ENCODE measurements at regions not wholly inside any gene's neighbourhood (a gene's known extent, or its start where the extent isn't known, plus 50 kb on each side); places are given as distances from the start of the nearest gene placed in this dataset.
"Not testable (repeated sequence)": the region's sequence is repeated elsewhere in the genome, so short reads cannot be mapped to it uniquely, and the experiment has no call there.

DNA sequence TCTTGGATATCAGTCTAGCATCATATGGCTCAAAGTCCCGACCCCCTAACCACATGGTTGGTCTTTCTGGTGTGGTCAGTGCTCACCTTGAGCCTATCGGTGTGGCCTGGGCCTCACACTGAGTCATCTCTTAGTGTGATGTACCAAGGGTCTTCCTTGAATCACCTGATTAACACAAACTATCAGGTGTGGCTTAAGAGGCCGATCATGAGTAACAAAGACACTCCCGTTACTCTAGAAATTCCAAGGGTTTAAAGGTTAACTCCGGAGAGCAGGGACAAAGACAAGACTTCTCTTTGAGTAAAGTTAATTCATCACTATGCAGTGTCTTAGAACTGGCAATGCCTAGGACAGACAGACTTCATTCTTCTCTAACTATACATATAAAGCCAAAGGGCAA is 52.3 kb upstream of the ARMC3 start:
- no peak for DNase-seq

DNA sequence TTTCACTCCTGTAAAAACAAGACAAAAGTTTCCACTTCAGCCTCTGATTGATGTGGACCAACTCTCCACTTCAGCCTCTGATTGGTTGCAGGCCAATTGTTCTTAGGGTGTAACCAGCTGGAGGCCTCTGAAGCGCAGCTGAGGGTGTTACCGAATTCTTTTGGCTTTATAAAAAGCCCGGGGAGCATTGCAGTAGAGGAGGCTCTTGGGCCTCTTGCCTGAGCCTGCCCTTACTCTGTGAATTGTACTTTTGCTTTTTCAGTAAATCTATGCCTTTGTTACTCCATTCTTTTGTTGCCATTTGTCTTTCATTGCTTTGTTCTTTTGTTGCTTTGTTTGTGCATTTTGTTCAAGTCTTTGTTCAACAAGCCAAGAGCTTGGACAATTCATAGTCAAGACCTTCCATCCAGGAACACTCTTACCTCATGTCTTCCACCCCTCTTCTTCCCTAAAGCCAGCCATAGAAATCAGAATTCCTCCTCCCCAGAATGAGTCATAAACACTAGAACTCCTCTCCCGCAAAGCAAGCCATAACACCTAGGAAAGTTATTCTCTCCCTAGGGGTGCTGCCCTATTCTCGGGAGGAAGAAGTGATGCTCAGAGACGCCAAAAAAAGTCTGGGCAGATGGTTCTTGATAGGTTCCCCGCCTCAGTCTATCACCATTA is 53.5 kb upstream of the ARMC3 start:
- no peak for DNase-seq

DNA sequence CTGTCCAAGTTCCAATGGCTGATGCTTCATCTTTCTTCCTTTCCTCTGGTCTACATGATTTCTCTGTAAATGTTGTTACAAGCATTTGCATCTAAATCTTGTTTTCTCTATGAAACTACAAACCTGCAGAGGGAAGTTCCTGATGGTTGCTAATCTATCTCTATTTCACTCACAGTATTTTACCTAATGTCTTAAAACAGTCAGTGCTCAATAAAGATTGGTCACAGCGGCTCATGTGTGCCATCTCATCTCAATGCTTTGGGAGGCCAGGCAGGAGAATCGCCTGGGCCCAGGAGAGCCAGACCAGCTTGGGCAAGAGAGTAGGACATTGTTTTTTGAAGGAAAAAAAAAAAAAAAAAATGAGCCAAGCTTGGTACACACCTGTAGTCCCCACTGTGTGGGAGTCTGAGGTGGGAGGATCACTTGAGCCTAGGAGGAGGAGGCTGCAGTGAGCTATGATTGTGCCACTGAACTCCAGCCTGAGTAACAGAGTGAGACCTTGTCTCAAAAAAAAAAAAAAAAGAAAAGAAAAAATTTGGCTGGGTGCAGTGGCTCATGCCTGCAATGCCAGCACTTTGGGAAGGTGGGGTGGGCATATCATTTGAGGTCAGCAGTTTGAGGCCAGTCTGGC is 71.3 kb upstream of the ARMC3 start:
- DNase-seq = no peak

DNA sequence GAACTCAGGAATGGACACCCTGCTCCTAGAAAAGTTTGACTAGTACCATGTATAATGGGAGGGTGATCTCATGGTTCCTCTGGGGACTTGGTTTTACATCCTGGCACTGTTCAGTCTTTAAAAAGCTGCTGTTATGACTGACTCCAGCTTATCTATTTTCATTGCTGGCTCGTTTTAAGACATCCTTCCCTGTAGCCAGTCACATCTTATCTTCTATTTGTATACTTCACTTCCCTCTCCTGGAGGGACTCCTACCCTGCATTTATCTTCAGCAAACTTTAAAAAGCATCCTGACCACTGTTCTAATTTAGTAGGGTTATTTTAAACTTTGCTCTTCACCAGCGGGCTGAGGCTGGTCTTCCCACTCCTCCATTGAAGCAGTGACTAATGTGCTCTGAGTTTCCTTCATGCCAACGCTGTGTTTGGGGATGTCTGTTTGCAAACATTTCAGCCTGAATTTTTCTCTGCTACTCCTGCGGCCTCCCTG is 72.9 kb upstream of the ARMC3 start:
- no peak for DNase-seq

- DNase-seq = no peak
These were observed 73.9 kb upstream of the ARMC3 start for GRCh38 chr10:22853906-22854447.

- no peak for DNase-seq
These were observed 75.0 kb upstream of the ARMC3 start for GRCh38 chr10:22852712-22853353.

- no peak for DNase-seq
These were observed 76.0 kb upstream of the ARMC3 start for GRCh38 chr10:22851865-22852239.

- DNase-seq = no peak
These were observed 77.3 kb upstream of the ARMC3 start for GRCh38 chr10:22850541-22850940.

GRCh38 chr10:22849077-22849805 is 78.6 kb upstream of the ARMC3 start:
- peak; percentile 51 for DNase-seq

- no peak for DNase-seq
These were observed 79.3 kb upstream of the ARMC3 start for GRCh38 chr10:22848509-22848908.

DNA sequence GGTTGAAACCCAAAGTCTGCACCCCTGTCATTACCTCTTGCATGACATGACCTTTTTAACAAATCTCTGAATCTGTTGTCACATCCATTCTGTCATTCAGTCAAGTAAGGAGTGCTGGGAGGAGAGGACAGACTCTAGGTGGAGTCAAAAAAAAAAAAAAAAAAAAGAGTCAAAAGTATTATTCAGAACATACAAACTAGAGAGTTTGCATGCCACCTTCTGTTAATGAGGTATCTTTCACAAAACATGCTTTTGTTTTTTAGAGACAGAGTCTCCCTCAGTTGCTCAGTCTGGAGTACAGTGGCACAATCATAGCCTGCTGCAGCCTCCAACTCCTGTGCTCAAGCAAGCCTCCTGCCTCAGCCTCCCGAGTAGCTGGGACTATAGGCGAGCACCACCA is 81.6 kb upstream of the ARMC3 start:
- DNase-seq = no peak

- no peak for DNase-seq
These were observed 88.2 kb upstream of the ARMC3 start for GRCh38 chr10:22839639-22840038.

DNA sequence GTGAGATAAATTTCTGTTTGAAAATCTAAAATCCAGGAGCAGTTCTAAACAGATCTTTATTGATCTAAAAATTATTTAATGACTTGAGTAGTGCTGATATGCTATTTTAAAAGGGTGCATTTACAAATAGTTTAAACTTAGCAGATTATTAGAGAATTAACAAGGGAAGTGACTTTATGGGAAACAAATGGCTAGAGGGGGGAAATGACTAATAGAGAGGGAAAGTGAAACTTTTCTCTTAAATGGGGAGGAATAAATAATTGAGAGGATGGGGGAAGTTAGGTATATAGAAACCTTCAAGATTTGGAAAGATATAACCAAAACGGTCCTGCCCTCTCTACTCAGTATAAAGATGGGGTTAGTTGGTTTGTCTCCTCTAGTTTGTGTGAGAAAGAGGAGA is 90.1 kb upstream of the ARMC3 start:
- DNase-seq = no peak

GRCh38 chr10:22837351-22837750 is 90.5 kb upstream of the ARMC3 start:
- DNase-seq = no peak

GRCh38 chr10:22834471-22834870 is 93.4 kb upstream of the ARMC3 start:
- no peak for DNase-seq

- no peak for DNase-seq
These were observed 94.1 kb upstream of the ARMC3 start for GRCh38 chr10:22833781-22834180.

- no peak for DNase-seq
These were observed 94.5 kb upstream of the ARMC3 start for GRCh38 chr10:22833353-22833752.

DNA sequence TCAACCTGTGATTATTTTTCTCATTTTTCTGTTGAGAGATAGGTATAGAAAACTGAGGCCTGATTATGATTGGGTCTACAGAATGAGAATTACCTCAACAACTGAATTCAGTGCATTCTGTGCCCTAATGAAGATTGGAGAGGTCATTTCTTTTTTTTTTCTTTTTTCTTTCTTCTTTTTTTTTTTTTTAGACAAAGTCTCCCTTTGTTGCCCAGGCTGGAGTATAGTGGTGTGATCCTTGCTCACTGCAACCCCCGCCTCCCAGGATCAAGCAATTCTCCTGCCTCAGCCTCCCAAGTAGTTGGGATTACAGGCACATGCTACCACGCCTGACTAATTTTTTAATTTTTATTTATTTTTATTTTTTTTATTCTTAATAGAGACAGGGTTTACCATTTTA is 95.0 kb upstream of the ARMC3 start:
- DNase-seq = no peak

DNA sequence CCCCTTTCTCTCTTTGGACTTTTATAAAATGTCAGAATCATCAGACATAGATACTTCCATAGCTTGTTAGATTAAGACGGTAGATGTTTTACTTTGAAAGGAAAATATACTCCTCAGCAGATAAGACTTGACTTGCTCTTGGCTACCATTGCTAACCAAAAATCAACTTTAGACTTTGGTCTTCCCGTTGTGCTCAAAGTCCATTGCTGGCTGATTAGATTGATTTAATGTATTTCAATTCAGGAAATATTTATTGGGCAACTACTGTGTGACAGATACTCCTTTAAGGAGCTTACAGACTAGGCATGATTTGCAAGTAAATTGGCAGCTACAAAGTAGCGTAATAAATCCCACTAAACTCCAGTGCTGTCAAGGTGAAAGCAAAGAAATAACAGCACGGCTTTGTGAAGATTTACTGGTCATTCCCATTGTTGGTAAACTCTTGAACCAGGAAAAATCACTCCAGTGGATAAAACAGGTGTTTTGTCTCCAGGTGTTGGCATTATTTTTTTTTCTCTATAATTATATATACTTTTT is 95.7 kb upstream of the ARMC3 start:
- DNase-seq = no peak

GRCh38 chr10:22831586-22831985 is 96.3 kb upstream of the ARMC3 start:
- no peak for DNase-seq

- not testable (repeated sequence) for DNase-seq
These were observed 99.1 kb upstream of the ARMC3 start for GRCh38 chr10:22828712-22829111.

GRCh38 chr10:22825841-22826240 is 102.0 kb upstream of the ARMC3 start:
- DNase-seq = no peak

- no peak for DNase-seq
These were observed 102.9 kb upstream of the ARMC3 start for GRCh38 chr10:22824984-22825383.

Measured in right hindlimb (tissue), 1 donor.